ENCODE measurements at regions not wholly inside any gene's neighbourhood (a gene's known extent, or its start where the extent isn't known, plus 50 kb on each side); places are given as distances from the start of the nearest gene placed in this dataset.
"Not testable (repeated sequence)": the region's sequence is repeated elsewhere in the genome, so short reads cannot be mapped to it uniquely, and the experiment has no call there.

- DNase-seq (ENCODE audit: low read depth) = not testable (repeated sequence)
Measured at GRCh38 chr2:89306869-89307637, 615.6 kb downstream of the RPIA start.

GRCh38 chr2:89318990-89319389, 627.5 kb downstream of the RPIA start:
- not testable (repeated sequence) for DNase-seq (ENCODE audit: low read depth)

GRCh38 chr2:89325894-89326293, 634.4 kb downstream of the RPIA start:
- not testable (repeated sequence) for DNase-seq (ENCODE audit: low read depth)

GRCh38 chr2:89326455-89326854, 635.0 kb downstream of the RPIA start:
- not testable (repeated sequence) for DNase-seq (ENCODE audit: low read depth)

- not testable (repeated sequence) for DNase-seq (ENCODE audit: low read depth)
Measured at GRCh38 chr2:89328790-89329189, 637.3 kb downstream of the RPIA start.

Data from activated gamma-delta T cell treated with anti-CD3 and anti-CD28 coated beads, Interleukin-2, amount 50 U/mL, for 16 hours (primary cell).